SU-DHL-6 (cell line): ENCODE measurements at regions not wholly inside any gene's neighbourhood (a gene's known extent, or its start where the extent isn't known, plus 50 kb on each side); places are given as distances from the start of the nearest gene placed in this dataset.

Experiments used
- H2AFZ ChIP-seq: fragments of 200-600 bp; sonication (generic); 2 replicates; pipeline ENCODE4 v1.6.1; 2014; ENCODE audit warnings: low read depth, mild to moderate bottlenecking, moderate library complexity, mixed read lengths, antibody characterized with exemption, low read length; ENCODE audit not compliant: severe bottlenecking
- H3F3A ChIP-seq: fragments of 200-600 bp; shearing (Covaris generic); 2 replicates; pipeline ENCODE4 v1.6.0; 2016; ENCODE audit warnings: antibody characterized with exemption, mild to moderate bottlenecking; ENCODE audit not compliant: insufficient read depth
- H3K27ac ChIP-seq: fragments of 200-600 bp; sonication (generic); 2 replicates; pipeline ENCODE4 v1.5.1; 2016; ENCODE audit warnings: low read depth, mild to moderate bottlenecking, low read length, moderate library complexity, mixed read lengths
- H3K27me3 ChIP-seq: fragments of 200-600 bp; sonication (generic), shearing (Covaris generic); 2 replicates; pipeline ENCODE4 v1.6.0; 2014; ENCODE audit warnings: mild to moderate bottlenecking, low read length
- H3K36me3 ChIP-seq: fragments of 200-600 bp; sonication (generic); 2 replicates; pipeline ENCODE4 v1.6.1; 2014; ENCODE audit warnings: mild to moderate bottlenecking, low read length, mixed read lengths
- H3K4me2 ChIP-seq: fragments of 300-600, 200-600 bp; shearing (Covaris generic), sonication (generic); 2 replicates; pipeline ENCODE4 v1.6.0; 2014; ENCODE audit warnings: low read length, low read depth, mild to moderate bottlenecking; ENCODE audit not compliant: poor library complexity, severe bottlenecking
- H3K4me3 ChIP-seq: fragments of 200-600 bp; sonication (generic); 2 replicates; pipeline ENCODE4 v1.5.1; 2014; ENCODE audit warnings: antibody characterized with exemption, low read length, mild to moderate bottlenecking, mixed read lengths; ENCODE audit not compliant: insufficient read depth, poor library complexity, severe bottlenecking
- H3K79me2 ChIP-seq: fragments of 200-600 bp; sonication (generic); 2 replicates; pipeline ENCODE4 v1.6.1; 2014; ENCODE audit warnings: mild to moderate bottlenecking, low read length, moderate library complexity; ENCODE audit not compliant: insufficient read depth
- H3K9ac ChIP-seq: fragments of 200-600 bp; sonication (generic); 2 replicates; pipeline ENCODE4 v1.7.0; 2014; ENCODE audit warnings: mild to moderate bottlenecking, low read length
- H3K9me2 ChIP-seq: fragments of 200-600 bp; sonication (generic); replicated peaks from 2 replicates; pipeline ENCODE4 v1.6.1; 2014; ENCODE audit warnings: low read length; ENCODE audit not compliant: insufficient read depth
- H3K9me3 ChIP-seq: fragments of 200-600 bp; sonication (generic); 2 replicates; pipeline ENCODE4 v1.6.1; 2014; ENCODE audit warnings: low read length, mixed read lengths; ENCODE audit not compliant: insufficient read depth
- H4K20me1 ChIP-seq: fragments of 200-600 bp; sonication (generic); 2 replicates; pipeline ENCODE4 v1.6.1; 2014; ENCODE audit warnings: low read depth, mild to moderate bottlenecking, antibody characterized with exemption, low read length, moderate library complexity, mixed read lengths
- CTCF ChIP-seq: fragments of 200-600 bp; sonication (generic); IDR thresholded peaks from one replicate; pipeline ENCODE4 v1.5.1; 2017; ENCODE audit warnings: antibody characterized with exemption, mild to moderate bottlenecking, low read length, moderate library complexity; ENCODE audit not compliant: insufficient read depth, poor library complexity, severe bottlenecking
- EZH2phosphoT487 ChIP-seq: fragments of 200-600 bp; sonication (generic), shearing (Covaris generic); conservative IDR thresholded peaks from 2 replicates; pipeline ENCODE4 v1.6.1; 2018; ENCODE audit warnings: mild to moderate bottlenecking, antibody characterized with exemption, low read length, moderate library complexity, mixed read lengths

GRCh38 chr2:133841900-133842299, 273.6 kb upstream of the NCKAP5 start:
- TF ChIP-seq EZH2phosphoT487 = no peak
- no peak for TF ChIP-seq CTCF
- no peaks in the 10 kb centered on the region for H3K27me3 ChIP-seq
- no peak overlapping the region for H2AFZ ChIP-seq
- no peak overlapping the region for H3K9ac ChIP-seq
- no peak overlapping the region for H3K4me2 ChIP-seq
- no peaks in the 10 kb centered on the region for H3K9me3 ChIP-seq
- no peak overlapping the region for H3K4me3 ChIP-seq
- no peaks in the 10 kb centered on the region for H3F3A ChIP-seq
- no peaks in the 10 kb centered on the region for H3K9me2 ChIP-seq
- no peak overlapping the region for H3K27ac ChIP-seq
- H4K20me1 ChIP-seq = no peaks in the 10 kb centered on the region
- no peaks in the 10 kb centered on the region for H3K79me2 ChIP-seq
- H3K36me3 ChIP-seq = no peaks in the 10 kb centered on the region

- Histone ChIP-seq H3K27ac (no peak overlapping the region), H3K4me3 (no peak overlapping the region), H3K9ac (no peak overlapping the region), H3K4me2 (no peak overlapping the region), H3K79me2 (no peaks in the 10 kb centered on the region), H3K9me3 (no peaks in the 10 kb centered on the region), H3K36me3 (no peaks in the 10 kb centered on the region), H3K9me2 (no peaks in the 10 kb centered on the region), H2AFZ (no peak overlapping the region), H3F3A (no peaks in the 10 kb centered on the region), H4K20me1 (no peaks in the 10 kb centered on the region), H3K27me3 (no peaks in the 10 kb centered on the region)
- TF ChIP-seq EZH2phosphoT487 = no peak
- no peak for TF ChIP-seq CTCF
Measured at GRCh38 chr2:133842446-133842845, 274.2 kb upstream of the NCKAP5 start.

GRCh38 chr2:133843091-133843490, 274.8 kb upstream of the NCKAP5 start:
- Histone ChIP-seq H3K36me3 (no peaks in the 10 kb centered on the region), H3K27me3 (no peaks in the 10 kb centered on the region), H2AFZ (no peak overlapping the region), H3F3A (no peaks in the 10 kb centered on the region), H3K9me3 (no peaks in the 10 kb centered on the region), H3K4me2 (no peak overlapping the region), H3K4me3 (no peak overlapping the region), H3K9me2 (no peaks in the 10 kb centered on the region), H3K9ac (no peak overlapping the region), H4K20me1 (no peaks in the 10 kb centered on the region), H3K79me2 (no peaks in the 10 kb centered on the region), H3K27ac (no peak overlapping the region)
- TF ChIP-seq CTCF (no peak), EZH2phosphoT487 (no peak)

- Histone ChIP-seq H3K9me2 (no peaks in the 10 kb centered on the region), H3F3A (no peaks in the 10 kb centered on the region), H3K4me2 (no peak overlapping the region), H3K4me3 (no peak overlapping the region), H2AFZ (no peak overlapping the region), H3K79me2 (no peaks in the 10 kb centered on the region), H3K36me3 (no peaks in the 10 kb centered on the region), H3K9me3 (no peaks in the 10 kb centered on the region), H3K27me3 (no peaks in the 10 kb centered on the region), H4K20me1 (no peaks in the 10 kb centered on the region), H3K27ac (no peak overlapping the region), H3K9ac (no peak overlapping the region)
- TF ChIP-seq CTCF (no peak), EZH2phosphoT487 (no peak)
Measured at GRCh38 chr2:133843551-133843950, 275.3 kb upstream of the NCKAP5 start.
